ENCODE measurements at regions not wholly inside any gene's neighbourhood (a gene's known extent, or its start where the extent isn't known, plus 50 kb on each side); places are given as distances from the start of the nearest gene placed in this dataset.

DNA sequence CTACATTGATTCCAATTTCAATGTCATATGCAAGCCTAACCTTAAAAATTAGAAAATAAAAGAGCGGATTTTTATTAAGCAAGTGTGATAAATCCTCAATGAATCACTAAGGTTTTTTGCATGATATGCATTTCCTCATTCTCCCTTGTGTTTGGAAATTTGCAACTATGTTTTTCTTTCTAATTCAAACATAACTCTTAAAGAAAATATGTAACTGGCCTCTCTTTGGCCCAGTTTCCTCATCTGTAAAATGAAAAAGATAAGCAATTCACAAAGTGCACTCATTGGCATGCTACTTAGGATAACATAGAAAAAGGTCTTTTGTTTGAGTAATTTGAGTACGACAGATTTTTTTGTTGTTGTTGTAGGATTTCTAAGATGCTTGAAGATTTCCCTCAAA is 295.5 kb downstream of the CDH11 start:
- no peak for DNase-seq (ENCODE audit: low read depth, low spot score)

DNA sequence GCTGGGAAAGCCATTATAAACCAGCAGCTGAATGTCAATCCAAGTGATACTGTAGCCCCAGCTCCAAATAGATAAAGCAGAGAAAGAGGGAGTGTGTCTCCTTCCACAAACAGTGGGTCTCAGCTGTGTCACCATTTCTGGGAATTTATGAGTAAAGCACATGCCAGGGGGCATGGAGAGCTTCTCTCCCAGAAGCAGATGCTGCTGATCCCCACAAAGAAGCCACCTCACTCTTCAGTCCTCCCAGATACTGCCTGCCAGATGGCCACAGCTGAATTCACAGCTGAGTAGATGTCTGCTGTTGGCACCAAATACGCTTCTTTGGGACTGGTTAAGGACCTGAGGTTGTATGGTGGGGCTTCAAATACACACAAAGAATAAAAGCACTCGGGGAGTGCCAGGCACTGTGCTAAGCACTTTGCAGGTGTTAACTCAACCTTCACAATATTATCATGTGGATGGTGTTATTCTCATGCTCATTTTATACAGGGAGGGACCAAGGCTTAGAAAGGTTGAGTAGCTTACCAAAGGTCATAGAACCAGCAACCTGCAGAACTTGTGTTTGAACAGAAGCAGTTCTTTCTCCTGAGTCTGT is 298.3 kb downstream of the CDH11 start:
- DNase-seq (ENCODE audit: low read depth, low spot score): no peak

DNA sequence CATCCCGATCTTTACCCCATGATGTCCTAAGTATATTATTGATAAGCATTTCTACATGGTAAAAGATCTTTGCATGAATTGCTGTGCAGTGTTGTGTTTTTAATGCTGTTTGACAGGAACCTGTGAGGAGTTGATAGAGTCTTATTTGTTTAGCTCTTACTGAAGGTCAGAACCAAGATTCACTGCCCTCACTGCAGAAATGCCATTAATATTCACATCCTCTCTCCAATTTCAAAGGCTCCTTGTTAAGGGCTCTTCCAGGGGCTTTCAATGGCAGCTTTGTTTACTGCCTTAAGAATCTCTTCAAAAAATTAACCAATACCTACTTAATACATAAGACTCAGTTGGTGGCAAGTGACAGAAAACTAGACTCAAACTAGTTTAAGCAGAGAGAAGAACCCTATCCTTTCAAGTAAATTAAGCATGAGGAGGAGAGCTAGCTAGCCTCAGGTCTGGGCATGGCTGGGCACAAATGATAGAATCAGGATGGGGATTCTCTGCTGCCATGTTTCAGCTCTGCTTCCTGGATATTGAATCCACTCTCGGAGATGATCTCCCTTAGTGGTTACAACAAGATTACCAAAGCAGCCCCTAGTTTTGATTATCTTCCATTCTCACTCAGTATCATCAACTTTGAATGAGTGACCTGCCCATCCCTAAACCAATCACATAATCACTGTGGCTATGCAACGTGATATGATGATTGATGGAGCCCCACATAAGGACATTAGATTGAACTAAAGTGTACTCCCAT is 311.8 kb downstream of the CDH11 start:
- DNase-seq (ENCODE audit: low read depth, low spot score): no peak

DNA sequence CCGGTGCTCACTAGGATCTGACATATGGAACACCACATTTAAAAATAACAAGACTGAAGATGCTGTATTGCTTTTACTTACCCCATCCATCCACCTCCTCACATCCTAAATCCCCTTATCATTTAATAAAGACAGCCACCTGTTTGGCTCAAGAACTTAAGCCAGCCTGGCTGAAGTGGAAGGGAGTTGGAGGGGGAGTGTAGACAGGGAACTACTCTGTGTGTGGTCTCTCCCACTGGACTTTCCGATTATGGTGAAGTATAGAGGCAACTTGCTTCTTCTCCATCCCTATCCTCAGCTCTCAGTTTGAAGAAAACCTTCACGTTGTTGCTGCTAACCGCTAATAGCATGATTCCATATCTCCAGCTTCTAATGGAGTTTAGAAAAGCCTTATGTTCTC is 313.4 kb downstream of the CDH11 start:
- DNase-seq (ENCODE audit: low read depth, low spot score): no peak

DNA sequence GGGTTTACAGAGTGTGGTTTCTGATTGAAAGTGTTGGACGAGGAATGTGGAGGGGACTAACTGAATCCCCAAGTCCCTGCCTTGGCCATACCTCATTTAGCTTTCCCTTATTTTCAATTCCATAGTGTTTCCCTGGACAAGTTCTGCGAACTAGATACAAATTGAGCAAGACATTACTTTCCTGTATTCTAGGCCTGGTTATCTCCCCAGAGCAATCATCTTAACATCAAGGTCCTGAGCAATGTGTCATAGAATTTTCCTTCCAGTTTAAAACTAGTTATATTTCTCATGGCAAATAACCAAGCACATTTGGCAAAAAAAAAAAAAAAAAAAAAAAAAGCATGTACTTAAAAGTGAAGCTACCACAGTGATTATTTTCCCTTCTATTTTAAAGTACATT is 330.1 kb downstream of the CDH11 start:
- DNase-seq (ENCODE audit: low read depth, low spot score): no peak

DNA sequence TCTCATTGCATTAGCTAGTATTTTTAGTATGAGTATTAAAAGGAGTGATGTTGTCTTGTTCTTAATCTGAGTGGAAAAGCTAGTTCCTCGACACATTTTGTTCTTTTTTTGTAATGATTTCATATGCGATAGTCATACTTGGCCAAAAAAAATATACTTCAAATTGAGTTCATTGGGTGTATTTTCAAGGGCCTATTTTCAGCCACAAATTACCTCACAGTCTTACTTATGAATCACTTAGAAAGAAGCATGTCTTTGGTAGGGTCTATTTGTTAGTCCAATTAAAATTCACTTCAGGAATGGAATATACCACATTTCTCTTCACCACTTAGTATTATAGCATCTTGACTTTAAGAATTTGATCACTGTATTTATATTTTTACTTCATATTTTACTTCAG is 337.2 kb downstream of the CDH11 start:
- DNase-seq (ENCODE audit: low read depth, low spot score): no peak

DNA sequence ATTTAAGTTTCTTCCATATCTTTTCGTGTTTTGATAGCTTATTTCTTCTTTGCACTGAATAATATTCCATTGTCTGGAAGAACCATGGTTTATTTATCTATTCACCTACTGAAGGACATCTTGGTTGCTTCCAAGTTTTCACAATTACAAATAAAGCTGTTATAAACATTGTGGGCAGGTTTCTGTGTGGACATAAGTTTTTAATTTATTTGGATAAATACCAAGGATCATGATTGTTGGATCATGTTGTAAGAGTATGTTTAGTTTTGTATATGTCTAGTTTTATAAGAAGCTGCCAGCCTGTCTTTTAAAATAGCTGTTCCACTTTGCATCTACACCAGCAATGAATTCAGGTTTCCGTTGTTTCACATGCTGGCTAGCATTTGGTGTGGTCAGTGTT is 339.4 kb downstream of the CDH11 start:
- no peak for DNase-seq (ENCODE audit: low read depth, low spot score)

DNA sequence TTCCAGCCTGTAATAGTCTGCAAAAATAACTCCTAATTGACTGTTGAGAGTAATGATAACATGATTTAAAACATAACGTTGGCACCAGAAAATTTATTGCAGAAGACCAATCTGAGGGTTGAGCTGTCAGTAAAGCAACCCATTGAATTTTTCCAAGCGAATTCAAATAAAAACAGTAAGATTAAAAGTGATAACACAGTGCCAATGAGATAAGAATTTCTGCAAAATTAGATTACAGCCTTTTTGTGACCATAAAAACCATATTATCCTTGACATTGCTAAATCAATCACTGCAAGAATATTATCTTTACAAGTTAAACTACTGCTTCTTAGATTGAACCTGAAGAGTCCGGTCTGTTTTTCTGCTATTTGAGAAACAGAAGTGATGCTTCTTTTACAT is 341.4 kb downstream of the CDH11 start:
- DNase-seq (ENCODE audit: low read depth, low spot score): no peak

DNA sequence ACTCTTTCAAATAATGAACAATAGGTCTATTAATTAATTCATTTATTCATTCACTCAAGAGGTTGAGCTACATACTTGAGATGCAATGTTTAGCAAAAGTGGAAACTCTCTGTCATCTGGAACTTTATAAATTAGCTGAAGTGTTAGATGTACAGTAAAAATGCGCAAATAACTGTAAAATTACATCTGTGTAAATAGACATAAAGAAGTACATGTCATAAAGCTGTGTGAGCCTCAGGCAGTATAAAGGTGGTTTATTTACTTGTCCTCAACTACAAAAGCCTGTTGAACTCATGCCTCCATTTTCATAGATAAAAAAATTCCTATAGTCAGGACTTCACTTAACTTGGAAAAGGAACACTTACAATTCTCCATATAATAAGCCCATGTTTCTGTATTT is 343.1 kb downstream of the CDH11 start:
- no peak for DNase-seq (ENCODE audit: low read depth, low spot score)

DNA sequence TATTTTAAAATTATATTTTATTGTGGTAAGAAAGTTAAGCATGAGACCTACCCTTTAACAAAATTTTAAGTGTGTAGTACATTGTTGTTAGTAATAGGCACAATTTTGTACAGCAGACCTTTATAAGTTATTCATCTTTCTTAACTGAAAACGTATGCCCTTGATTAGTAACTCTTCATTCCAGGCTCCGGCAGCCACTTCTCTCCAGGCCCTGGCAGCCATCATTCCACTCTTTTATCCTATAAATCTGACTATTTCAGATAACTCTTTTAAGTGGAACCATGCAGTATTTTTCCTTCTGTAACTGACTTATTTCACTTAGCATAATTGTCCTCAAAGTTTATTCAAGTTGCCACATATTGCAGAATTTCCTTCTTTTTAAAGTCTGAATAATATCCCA is 348.2 kb downstream of the CDH11 start:
- no peak for DNase-seq (ENCODE audit: low read depth, low spot score)

DNA sequence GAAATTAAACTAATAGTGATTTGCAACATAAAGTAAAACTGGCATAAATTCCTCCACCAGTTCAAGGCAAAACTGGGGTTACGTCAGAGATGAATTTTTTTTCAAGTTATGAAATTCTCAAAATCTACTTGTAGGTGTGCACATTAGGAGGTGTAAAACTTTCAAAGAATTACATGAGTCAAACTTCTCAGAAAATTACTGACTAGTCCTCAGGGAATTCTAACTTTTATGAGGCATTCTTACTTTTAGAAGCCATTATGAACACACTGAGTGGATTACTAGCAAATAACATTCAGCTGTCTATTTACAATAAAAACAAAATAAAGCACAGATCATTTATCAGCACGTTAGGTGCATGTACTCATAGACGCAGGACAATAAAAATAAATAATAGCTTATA is 348.7 kb downstream of the CDH11 start:
- no peak for DNase-seq (ENCODE audit: low read depth, low spot score)

DNA sequence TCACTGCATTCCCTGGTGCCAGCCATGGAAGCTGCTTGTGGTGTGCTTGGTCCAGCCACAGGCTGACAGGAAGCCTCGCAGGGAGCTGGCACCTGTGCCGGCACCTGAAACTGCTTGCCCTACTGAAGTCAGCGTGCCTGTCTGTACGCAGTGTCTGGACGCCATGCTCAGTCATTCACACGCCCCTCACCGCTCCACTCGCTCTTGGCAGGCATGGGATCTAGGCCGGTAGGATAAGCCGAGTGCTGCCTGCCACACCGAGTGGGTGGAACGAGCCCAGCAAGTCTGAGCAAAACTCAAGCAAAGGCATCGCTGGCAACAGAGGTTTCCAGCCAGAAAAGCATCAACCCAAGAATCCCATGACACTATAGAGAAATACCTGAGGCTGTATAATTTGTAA is 350.6 kb downstream of the CDH11 start:
- DNase-seq (ENCODE audit: low read depth, low spot score): no peak

DNA sequence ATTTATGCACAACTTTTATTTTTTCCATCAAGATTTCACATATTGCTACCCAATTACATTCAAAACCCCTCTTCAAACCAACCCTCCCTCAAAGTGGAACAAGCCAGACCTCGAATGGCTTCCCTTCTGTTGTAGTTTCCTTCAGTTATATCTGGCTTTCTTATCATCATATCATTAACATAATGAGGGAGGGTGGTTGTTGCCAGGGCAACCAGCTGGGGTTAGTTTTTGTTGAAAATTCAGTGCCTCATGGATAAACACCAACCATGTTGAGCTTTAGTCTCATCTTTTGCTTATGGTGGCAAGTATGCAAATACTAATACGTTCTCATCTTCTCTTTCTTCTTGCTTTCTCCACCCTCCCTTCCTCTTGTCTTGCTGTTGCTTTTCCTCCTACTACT is 359.7 kb downstream of the CDH11 start:
- DNase-seq (ENCODE audit: low read depth, low spot score): no peak

DNA sequence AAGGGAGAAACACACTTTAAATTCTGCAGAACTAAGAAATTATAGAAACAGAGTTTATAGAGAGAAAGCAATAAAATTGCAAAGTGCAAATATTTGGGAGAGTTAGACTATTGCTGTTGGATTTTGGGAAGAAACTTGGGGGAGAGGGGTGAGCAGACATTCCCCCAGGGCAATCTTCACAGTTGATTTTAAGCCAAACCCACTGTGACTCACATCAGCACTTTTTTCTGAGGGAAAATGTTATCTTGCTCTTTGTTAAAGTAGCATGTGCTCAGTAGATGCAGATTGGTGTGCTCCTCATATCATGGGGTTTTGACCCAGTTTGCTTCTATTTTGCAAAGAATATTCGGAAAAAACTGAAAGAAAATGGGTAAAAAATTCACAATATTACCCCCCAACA is 367.6 kb downstream of the CDH11 start:
- no peak for DNase-seq (ENCODE audit: low read depth, low spot score)

DNA sequence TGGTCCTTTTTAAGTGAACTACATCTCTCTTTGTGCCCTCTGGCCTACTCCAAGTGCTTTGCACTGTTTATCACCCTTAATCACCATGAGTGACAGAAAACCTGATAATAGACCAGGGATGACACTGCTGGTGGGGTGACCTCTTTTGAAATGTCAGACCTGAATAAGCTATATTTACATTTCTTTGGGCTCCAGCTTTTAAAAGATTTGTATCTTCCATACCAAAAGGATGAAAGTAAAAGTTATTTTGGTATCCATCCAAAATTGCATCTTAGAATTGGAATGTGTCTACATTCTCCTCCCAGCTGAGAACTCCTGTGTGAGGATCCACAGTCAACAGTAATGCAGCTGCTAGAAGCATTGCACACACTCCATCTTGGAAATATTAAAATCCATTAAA is 370.0 kb downstream of the CDH11 start:
- DNase-seq (ENCODE audit: low read depth, low spot score): no peak

DNA sequence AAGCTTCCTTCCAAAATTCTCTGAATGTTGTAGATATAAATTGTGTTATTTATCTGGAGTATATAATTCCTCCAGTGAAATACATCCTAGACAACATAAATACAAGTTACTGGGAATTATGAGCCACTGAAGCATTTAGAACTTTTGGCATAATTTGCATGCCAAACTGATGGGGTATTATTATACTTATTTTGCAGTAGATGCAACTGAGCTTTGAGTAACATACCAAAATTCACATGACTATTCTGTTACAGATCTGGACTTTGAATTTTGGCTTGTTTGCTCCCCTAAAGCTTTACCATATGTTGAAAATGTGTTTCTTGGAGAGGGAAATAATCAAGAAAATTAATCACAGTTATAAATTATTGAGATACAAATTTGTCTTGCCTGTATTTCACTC is 372.5 kb downstream of the CDH11 start:
- no peak for DNase-seq (ENCODE audit: low read depth, low spot score)

DNA sequence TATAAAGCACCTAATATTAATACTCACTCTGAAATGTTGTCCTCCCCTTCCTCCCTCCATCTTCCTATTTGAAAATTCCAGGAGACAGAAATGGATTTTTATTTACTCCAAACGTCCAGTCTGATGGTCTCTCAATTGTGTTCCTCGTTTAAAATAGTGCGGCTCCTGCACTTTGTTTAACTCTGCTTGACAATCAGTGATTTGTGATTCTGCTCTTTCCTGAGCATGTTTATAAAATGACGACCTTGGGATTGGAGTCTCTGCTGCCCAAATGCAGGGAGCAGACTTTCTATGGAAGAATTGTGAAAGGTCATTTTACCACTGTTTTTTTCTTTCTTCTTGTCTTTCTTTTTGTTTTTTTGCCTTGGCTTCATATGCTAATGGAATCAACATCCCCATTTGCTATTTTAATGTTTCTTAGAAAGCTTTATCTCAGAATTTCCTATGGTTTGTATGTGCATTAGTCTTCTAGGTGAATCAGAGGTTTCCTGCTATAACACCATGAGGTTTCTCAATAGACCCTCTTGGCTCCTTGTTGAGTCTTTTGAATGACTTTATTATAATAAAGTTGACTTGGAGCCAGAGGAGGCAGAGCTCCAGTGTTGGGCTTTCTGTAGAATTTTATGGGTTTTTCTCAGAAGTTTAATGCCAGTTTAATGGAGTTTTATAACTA is 376.5 kb downstream of the CDH11 start:
- no peak for DNase-seq (ENCODE audit: low read depth, low spot score)

DNA sequence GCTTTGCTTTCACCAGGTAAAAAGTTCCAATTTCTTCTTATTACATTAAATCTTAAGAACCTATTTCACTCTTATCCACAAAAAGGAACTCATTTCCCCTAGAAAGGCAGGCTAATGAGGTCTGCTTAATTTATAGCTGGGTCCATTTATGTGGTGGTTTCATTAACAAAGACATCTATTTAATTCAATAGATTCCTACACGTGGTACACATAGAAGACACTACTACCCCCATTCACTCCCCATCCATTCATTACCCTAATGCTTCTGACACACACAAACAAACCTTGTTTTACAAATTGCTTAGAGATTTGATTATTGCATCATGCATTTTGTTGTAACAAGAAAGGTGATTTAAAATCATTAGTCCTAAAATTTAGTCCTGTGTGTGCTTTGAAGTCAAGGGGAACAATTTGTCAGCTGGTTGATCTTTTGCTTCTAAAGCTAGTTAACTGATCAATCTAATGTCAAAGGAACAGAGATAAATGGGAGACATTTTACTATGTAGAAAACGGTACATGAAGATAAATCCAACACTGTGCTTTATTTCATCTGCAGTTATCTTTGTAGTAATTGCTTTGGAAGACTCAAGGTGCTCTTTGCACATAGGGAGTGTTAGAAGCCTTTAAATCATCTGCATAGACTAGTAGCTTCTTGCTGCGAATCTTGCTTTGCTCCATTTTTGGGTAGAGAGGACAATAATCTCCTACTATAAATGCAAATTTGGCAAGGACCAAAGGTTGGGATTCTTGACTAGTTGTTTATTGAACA is 379.2 kb downstream of the CDH11 start:
- no peak for DNase-seq (ENCODE audit: low read depth, low spot score)

DNA sequence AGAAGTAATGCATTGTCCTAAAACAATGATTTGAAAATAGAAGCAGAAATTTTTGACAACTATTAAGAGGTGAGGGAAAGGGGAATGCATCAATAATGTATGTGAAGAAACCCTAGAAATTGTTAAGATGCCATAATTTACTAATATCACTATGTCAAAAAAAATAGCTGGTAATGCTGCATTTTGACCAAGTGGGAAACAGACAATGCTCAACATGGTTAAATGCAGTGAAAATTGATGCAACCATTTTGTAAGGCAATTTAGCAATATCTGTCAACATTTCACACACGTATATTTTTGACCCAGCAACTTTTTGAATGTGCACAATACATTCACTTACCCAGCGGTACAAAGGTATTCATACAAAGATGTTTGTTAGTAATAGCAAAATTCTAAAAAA is 381.6 kb downstream of the CDH11 start:
- DNase-seq (ENCODE audit: low read depth, low spot score): no peak

DNA sequence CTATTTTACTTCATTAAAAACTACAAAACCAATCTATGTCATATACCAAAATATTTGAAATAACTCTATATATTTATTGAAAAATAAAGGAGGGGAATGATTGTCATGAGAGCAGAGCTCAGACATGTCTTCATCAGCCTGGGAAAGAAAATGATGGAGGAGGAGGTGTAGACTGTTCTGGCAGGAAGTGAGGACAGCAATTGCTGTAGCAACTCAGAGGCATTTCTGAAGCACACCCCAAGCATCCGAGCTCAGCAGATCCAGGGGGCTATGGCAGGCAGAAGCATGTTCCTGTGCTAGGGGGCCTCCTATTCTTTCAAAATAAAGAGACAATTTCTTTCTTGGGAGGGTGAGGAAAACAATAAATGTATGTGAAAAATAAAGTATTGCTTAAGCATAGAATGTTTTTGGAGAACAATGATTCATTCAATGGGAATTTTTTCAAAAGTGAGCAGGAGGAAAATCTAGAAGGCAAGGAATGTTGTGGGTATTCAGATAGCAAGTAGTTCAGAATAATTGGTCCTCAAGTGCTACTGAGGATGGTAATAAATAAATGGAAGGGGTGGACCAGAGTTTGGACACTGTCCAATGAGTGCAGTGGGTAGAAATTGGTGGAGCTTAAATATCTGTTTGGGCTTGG is 383.4 kb downstream of the CDH11 start:
- no peak for DNase-seq (ENCODE audit: low read depth, low spot score)

DNA sequence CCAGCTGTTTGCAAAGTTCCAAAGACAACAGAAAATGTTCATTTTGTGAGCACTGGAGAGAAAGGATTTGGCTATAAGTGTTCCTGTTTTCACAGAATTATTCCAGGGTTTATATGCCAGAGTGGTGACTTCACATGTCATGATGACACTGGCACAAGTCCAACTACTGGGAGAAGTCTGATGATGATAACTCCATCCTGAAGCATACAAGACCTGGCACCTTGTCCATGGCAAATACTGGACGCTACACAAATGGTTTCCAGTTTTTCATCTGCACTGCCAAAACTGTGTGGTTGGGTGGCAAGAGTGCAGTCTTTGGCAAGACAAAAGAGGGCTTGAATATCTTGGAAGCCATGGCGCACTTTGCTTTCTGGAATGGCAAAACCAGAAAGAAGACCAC is 385.0 kb downstream of the CDH11 start:
- no peak for DNase-seq (ENCODE audit: low read depth, low spot score)

DNA sequence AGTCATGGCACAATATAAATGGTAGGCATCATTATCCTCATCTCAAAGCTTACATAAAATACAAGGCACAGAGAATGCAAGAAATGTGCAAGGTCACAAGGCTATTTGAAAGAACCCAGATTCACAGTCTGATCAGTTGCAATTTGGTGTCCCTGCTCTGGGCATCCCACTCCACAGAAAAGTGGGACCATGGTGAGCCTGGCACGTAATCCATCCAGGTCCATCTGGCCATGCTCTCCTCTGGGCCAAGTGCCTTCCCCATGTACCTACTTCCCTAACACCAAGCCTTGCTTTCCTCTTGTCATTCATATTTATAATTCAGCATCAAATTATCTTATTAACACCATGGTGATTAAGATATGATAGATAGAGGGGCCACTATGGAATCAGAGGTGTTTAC is 390.0 kb downstream of the CDH11 start:
- DNase-seq (ENCODE audit: low read depth, low spot score): no peak
